ENCODE measurements at regions not wholly inside any gene's neighbourhood (a gene's known extent, or its start where the extent isn't known, plus 50 kb on each side); places are given as distances from the start of the nearest gene placed in this dataset.

- Histone ChIP-seq H3K4me1 (ENCODE audit: control insufficient read depth in 1 of 2, insufficient read depth in 2 of 2, low read length in 2 of 2) (no peaks in the 10 kb centered on the region), H3K27me3 (ENCODE audit: insufficient read depth, low read length) (no peaks in the 10 kb centered on the region), H3K27ac (ENCODE audit: low read depth, low read length) (no peak overlapping the region), H3K9ac (ENCODE audit: low read length) (no peak overlapping the region), H3K9me2 (ENCODE audit: insufficient read depth) (no peaks in the 10 kb centered on the region), H3K36me3 (ENCODE audit: control insufficient read depth in 1 of 2, insufficient read depth in 2 of 2, low read length in 2 of 2) (no peaks in the 10 kb centered on the region), H3K4me3 (replicated peaks in 1 of 2; ENCODE audit: low read depth in 1 of 2, low read length in 2 of 2) (no peak overlapping the region), H3K9me3 (ENCODE audit: control insufficient read depth in 1 of 2, insufficient read depth in 1 of 2, low read depth in 1 of 2, low read length in 2 of 2) (no peaks in the 10 kb centered on the region), H2AFZ (ENCODE audit: low read depth, low read length, poor library complexity, severe bottlenecking) (no peak overlapping the region), H3K4me2 (ENCODE audit: low read length) (no peak overlapping the region), H3K79me2 (ENCODE audit: insufficient read depth, low read length) (no peaks in the 10 kb centered on the region), H4K20me1 (ENCODE audit: insufficient read depth) (no peaks in the 10 kb centered on the region)
- ChIA-PET CTCF (no interaction called here), POLR2A (no interaction called here), RAD21 (ENCODE audit: low non-redundant PET in 1 of 2, low total read pairs in 2 of 2, uncharacterized antibody in 2 of 2, unreplicated experiment in 2 of 2) (no interaction called here)
- DNase-seq (ENCODE audit: low read depth, low spot score) (no peak), ATAC-seq (no peak)
- no TSS peak for BruUV-seq (replicated peaks)
- TF ChIP-seq YY1 (IDR thresholded peaks at IDR 0.05; ENCODE audit: extremely low read depth, insufficient replicate concordance, low read depth, low read length) (no peak), POLR2AphosphoS5 (IDR thresholded peaks at IDR 0.05; ENCODE audit: low read depth, low read length) (no peak), SIN3A (IDR thresholded peaks at IDR 0.05; ENCODE audit: low read depth) (no peak), JUND (IDR thresholded peaks at IDR 0.05) (no peak), ZNF274 (IDR thresholded peaks at IDR 0.05; ENCODE audit: low read depth, low read length) (no peak), ZFX (IDR thresholded peaks at IDR 0.05) (no peak), ELF1 (IDR thresholded peaks at IDR 0.05; ENCODE audit: borderline replicate concordance, low read depth) (no peak), SP1 (IDR thresholded peaks at IDR 0.05; ENCODE audit: low read depth) (no peak), REST (IDR thresholded peaks at IDR 0.05; ENCODE audit: low read depth) (no peak), CEBPB (IDR thresholded peaks at IDR 0.05; ENCODE audit: low read depth) (no peak), TCF7L2 (IDR thresholded peaks at IDR 0.05; ENCODE audit: borderline replicate concordance, extremely low read depth, insufficient read depth, insufficient read length) (no peak), ATF3 (IDR thresholded peaks at IDR 0.05) (no peak), EGR1 (IDR thresholded peaks at IDR 0.05; ENCODE audit: low read depth) (no peak), ZBTB33 (IDR thresholded peaks at IDR 0.05; ENCODE audit: extremely low read depth, insufficient replicate concordance, low read length) (no peak), SRF (IDR thresholded peaks at IDR 0.05; ENCODE audit: low read depth) (no peak), FOSL1 (IDR thresholded peaks at IDR 0.05; ENCODE audit: low read depth) (no peak)
- intact Hi-C loops (cut with micrococcal nuclease) = no loop called here
Measured at GRCh38 chrX:39741904-39742303, 355.9 kb downstream of the BCOR start.

All from HCT116 (cell line).